GM20000 (cell line): ENCODE measurements at regions not wholly inside any gene's neighbourhood (a gene's known extent, or its start where the extent isn't known, plus 50 kb on each side); places are given as distances from the start of the nearest gene placed in this dataset.

Experiments
- DNase-seq: peaks from one replicate; pipeline ENCODE4 v3.0.0; 2012; ENCODE audit warnings: low spot score
- TF ChIP-seq, protein P1 (sequence below): IDR thresholded peaks from 2 replicates; pipeline ENCODE4 v1.5.1; 2012; ENCODE audit warnings: mild to moderate bottlenecking, control low read depth; ENCODE audit errors: extremely low read depth, missing control alignments

DNA sequence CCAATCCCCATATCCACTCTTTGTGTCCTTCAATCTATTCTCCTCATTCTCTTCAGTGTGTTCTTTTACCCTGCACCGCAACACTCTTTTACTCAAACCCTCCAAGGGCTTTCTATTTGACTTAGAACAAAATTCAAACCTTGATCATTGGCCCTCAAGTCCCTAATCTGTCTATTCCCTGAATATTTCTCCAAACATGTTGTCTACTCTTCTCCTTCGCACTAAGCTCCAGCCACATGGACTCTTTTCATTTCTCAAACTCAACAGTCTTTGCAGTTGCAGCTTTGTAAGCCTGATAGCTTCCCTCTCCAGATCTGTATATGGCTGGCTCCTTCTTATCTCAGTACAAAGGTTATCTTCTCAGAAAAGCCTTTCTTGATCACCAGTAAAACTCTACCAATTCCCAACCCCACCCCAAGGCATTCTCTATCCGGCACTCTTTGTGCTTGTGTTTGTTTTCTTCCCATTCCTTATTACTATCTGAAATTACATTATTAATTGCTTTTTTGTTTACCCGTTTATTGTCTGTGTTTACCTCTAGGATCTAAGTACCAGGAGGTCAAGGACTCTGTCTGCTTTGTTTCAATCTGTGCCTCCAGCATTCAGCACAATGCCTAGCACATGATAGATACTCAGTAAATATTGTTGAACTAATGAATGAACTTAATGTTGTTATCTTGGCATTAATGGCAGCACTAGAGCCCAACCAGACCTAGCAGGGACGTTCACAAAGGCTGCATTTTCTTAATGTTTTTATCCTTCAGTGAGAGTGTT, 147.4 kb downstream of the BBOX1 start:
- TF ChIP-seq, protein P1, sequence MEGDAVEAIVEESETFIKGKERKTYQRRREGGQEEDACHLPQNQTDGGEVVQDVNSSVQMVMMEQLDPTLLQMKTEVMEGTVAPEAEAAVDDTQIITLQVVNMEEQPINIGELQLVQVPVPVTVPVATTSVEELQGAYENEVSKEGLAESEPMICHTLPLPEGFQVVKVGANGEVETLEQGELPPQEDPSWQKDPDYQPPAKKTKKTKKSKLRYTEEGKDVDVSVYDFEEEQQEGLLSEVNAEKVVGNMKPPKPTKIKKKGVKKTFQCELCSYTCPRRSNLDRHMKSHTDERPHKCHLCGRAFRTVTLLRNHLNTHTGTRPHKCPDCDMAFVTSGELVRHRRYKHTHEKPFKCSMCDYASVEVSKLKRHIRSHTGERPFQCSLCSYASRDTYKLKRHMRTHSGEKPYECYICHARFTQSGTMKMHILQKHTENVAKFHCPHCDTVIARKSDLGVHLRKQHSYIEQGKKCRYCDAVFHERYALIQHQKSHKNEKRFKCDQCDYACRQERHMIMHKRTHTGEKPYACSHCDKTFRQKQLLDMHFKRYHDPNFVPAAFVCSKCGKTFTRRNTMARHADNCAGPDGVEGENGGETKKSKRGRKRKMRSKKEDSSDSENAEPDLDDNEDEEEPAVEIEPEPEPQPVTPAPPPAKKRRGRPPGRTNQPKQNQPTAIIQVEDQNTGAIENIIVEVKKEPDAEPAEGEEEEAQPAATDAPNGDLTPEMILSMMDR: no peak
- DNase-seq: no peak

DNA sequence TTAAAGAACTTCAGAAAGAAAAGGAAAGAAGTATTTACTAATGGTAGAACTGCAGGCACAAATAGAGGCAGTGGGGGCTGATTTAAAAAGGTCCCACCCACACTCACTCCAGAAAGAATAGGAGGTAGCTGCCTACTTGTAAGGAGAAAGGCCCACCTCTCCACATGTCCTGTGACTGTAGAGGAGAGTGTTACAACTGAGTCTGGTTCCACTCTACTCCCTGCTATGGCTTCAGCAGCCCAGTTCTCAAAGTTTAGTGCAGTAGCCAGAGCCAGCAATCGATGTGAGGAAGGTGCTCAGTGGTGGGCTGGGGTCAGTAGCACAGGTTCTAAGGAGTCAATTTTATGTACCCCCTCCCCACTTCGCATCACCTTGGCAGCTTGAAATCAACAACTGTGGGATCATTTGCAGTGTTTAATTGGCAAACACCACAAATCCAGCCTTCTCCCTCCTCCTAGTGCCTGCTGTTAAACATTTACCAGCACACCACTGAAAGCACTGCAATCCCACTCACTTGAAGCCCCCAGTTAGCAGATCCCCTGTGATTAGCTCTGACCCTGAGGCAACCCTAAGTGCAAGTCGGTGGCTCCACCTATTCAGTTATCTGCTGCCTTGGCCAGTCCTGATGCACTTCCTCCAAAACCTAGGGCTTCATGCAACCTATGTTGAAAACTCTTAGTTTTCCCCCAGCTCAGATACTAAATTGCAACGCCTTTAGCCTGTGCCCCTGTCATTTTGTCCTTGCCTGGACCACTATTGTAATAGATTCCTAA, 146.6 kb downstream of the BBOX1 start:
- TF ChIP-seq, protein P1: no peak
- DNase-seq: no peak

DNA sequence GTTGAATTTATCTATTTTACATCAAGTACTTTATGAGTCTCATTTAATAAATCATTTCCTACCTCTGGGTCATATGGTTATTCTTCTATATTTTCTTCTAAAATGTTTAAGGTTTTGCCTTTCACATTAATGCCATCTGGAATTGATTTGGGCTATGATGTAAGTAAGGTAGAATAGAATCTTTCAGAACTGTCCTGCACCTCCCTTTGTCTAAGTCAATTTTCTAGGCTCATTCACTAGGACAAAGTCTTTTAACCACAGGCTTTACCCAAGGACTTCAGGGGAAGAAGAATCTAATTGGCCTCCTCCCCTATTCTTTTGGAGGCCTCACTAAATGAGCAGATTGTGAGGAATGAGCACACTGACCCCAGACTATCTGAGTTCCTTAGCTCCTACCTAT, 146.0 kb downstream of the BBOX1 start:
- TF ChIP-seq, protein P1: no peak
- no peak for DNase-seq

DNA sequence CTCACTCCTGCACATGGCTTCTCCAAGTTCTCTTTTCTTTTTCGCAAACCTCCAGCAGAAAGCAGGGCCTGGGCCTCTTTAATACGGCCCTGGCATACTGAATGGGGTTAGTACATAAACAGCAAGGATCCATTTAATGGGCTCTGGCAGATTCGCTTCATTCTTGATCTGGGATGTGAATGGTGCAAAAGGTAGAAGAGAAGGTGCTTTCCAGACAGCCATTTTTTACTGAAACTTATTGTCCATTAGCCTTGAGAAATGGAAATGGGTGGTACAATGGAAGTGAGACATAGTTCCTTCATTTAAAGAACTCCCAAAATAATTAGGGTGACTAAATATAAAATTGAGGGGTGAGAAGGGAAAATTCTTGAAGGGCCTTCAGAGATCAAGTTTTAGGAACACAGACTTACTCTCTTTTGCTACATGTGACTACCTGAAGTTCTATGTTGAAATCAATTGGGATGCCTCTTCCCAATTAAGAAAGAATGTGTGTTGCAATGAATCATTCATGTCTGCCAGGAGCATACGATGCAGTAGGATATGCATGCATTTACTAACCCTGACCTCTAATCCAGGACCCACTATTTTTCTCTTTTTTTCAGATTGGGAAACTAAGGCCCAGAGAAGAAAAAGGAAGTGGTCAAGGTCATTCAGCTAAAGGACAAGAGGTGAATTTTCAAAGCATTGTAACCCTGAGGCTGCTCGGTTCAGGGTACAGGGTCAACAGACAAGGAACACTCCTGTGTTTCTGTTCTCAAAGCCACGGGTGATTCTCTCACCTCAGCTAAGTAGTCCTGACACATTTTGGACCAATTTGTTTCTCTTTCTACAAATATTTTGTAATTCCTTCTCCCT, 144.1 kb downstream of the BBOX1 start:
- TF ChIP-seq, protein P1: no peak
- no peak for DNase-seq

DNA sequence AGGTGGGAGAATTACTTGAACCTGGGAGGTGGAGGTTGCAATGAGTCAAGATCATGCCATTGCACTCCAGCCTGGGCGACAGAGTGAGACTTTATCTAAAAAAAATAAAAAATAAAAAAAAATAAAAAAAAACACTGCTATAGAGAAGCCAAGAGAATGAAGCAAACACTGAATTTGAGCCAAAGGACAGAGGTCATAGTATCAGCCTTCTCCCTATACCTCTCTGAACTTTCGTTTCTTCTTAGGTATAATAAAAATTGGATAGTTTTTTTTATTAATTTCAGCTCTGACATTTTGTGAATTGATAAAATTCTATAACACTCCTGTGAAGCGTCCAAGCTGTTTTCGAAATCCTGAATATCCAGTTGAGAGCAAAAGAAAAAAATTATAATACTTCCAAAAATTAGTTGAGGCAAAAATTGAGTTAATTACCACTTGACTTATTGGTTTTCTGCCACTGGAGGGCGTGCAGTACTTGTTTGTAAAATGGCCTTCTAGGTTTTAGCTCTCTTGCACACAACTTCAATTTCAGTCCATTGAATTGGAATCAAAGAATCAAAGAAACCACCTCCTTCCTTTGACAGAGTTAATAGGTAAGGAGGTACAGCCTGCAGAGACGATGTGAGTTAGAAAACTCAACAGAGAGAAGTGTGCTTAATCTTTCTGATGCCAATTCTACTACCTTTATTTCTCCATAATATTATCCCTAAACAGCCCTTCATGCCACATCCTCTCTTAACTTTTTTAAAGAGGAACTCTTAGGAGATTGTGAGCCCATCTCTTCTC, 143.2 kb downstream of the BBOX1 start:
- TF ChIP-seq, protein P1: peak; percentile 34
- DNase-seq: peak; percentile 36

- DNase-seq: no peak
- TF ChIP-seq, protein P1: no peak
Observed at GRCh38 chr11:27179334-27179733, 138.7 kb downstream of the BBOX1 start.
